ENCODE measurements at regions not wholly inside any gene's neighbourhood (a gene's known extent, or its start where the extent isn't known, plus 50 kb on each side); places are given as distances from the start of the nearest gene placed in this dataset.

DNA sequence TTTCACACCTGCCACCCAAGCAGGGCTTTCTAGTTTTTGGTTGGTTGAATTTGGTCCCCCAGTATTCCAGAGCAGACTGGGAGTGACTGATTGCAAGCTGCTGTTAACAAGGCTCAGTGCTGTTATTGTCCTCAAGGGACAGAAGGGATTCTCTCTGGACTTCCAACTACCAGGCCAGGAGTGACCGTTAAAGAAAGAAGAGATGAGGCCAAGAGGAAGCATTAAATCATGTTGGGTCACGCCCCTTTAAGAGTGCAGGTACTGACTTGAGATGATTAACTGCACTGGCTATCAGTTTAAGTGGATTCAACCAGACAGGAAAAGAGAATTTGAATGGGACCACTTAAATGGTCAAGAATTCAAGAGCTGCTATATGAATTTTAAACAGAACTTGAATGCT lies 220.8 kb upstream of the PCSK5 start:
- Histone ChIP-seq H3K27ac (ENCODE audit: low read depth in 2 of 2, low read length in 1 of 2) (no peak overlapping the region), H2AFZ (ENCODE audit: low read depth) (no peak overlapping the region), H3K9me3 (no peaks in the 10 kb centered on the region), H3K4me2 (no peak overlapping the region), H3K79me2 (ENCODE audit: insufficient read depth) (no peaks in the 10 kb centered on the region), H3K4me1 (ENCODE audit: control insufficient read depth in 1 of 2, insufficient read depth in 2 of 2, low read depth in 1 of 2, low read length in 1 of 2) (no peaks in the 10 kb centered on the region), H4K20me1 (ENCODE audit: insufficient read depth) (no peaks in the 10 kb centered on the region), H3K4me3 (ENCODE audit: low read depth in 2 of 2, low read length in 1 of 2) (no peak overlapping the region), H3K9me2 (no peaks in the 10 kb centered on the region), H3K36me3 (replicated peaks in 1 of 2; ENCODE audit: control insufficient read depth in 1 of 2, insufficient read depth in 2 of 2, low read length in 1 of 2) (no peaks in the 10 kb centered on the region), H3K27me3 (ENCODE audit: insufficient read depth) (no peaks in the 10 kb centered on the region), H3K9ac (no peak overlapping the region), H3F3A (replicated peaks; ENCODE audit: insufficient read depth) (no peaks in the 10 kb centered on the region)
- DNase-seq: no peak
- WGBS (ENCODE audit: low lambda C conversion rate): 11% methylated on average over 2 of the region's 2 CpGs
- ChIA-PET CTCF (no interaction called here), POLR2A (no interaction called here)
- TF ChIP-seq FOXJ3 (CRISPR knock-in tag; IDR thresholded peaks at IDR 0.05): no peak
- TF ChIP-seq, protein P1, sequence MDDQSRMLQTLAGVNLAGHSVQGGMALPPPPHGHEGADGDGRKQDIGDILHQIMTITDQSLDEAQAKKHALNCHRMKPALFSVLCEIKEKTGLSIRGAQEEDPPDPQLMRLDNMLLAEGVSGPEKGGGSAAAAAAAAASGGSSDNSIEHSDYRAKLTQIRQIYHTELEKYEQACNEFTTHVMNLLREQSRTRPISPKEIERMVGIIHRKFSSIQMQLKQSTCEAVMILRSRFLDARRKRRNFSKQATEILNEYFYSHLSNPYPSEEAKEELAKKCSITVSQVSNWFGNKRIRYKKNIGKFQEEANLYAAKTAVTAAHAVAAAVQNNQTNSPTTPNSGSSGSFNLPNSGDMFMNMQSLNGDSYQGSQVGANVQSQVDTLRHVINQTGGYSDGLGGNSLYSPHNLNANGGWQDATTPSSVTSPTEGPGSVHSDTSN (IDR thresholded peaks at IDR 0.05): no peak
- no peak for TF ChIP-seq SIN3A (IDR thresholded peaks at IDR 0.05; ENCODE audit: borderline replicate concordance, low read depth, low read length)
- TF ChIP-seq RAD21 (IDR thresholded peaks at IDR 0.05; ENCODE audit: low read length): no peak

DNA sequence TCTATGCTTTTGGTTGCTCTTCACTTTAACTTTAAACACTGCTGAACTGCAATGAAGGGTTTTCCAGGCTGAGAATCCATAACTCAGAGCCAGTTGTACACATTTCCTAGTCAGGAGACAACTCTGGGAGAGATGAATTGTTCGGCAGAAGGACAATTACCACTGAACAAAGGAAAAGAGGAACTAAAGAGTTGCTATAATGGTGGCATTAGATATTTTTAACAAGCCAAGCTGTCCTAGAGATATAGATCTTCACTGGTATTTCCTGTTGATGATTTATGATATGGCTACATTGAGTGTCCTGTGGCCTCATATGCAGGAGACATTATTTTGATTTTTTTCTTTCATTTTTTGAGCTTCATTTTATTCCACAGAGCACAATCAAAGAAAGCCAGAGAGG lies 219.1 kb upstream of the PCSK5 start:
- Histone ChIP-seq H3K4me3 (ENCODE audit: low read depth in 2 of 2, low read length in 1 of 2) (no peak overlapping the region), H3K9me2 (no peaks in the 10 kb centered on the region), H3K9me3 (peaks cover 4% of the 10 kb centered on the region; the same call in 1 of the 2 replicates), H3K9ac (no peak overlapping the region), H3K4me1 (ENCODE audit: control insufficient read depth in 1 of 2, insufficient read depth in 2 of 2, low read depth in 1 of 2, low read length in 1 of 2) (no peaks in the 10 kb centered on the region), H4K20me1 (ENCODE audit: insufficient read depth) (no peaks in the 10 kb centered on the region), H3K27ac (ENCODE audit: low read depth in 2 of 2, low read length in 1 of 2) (no peak overlapping the region), H3F3A (replicated peaks; ENCODE audit: insufficient read depth) (no peaks in the 10 kb centered on the region), H3K79me2 (ENCODE audit: insufficient read depth) (no peaks in the 10 kb centered on the region), H3K4me2 (no peak overlapping the region), H3K27me3 (ENCODE audit: insufficient read depth) (no peaks in the 10 kb centered on the region), H3K36me3 (replicated peaks in 1 of 2; ENCODE audit: control insufficient read depth in 1 of 2, insufficient read depth in 2 of 2, low read length in 1 of 2) (no peaks in the 10 kb centered on the region), H2AFZ (ENCODE audit: low read depth) (no peak overlapping the region)
- DNase-seq: no peak
- TF ChIP-seq RFX5 (IDR thresholded peaks at IDR 0.05; ENCODE audit: low read length) (no peak), RXRA (IDR thresholded peaks at IDR 0.05; ENCODE audit: borderline replicate concordance, low read depth) (no peak), ELF1 (IDR thresholded peaks at IDR 0.05) (no peak), RCOR1 (IDR thresholded peaks at IDR 0.05; ENCODE audit: low read length) (no peak)
- TF ChIP-seq, protein P2, sequence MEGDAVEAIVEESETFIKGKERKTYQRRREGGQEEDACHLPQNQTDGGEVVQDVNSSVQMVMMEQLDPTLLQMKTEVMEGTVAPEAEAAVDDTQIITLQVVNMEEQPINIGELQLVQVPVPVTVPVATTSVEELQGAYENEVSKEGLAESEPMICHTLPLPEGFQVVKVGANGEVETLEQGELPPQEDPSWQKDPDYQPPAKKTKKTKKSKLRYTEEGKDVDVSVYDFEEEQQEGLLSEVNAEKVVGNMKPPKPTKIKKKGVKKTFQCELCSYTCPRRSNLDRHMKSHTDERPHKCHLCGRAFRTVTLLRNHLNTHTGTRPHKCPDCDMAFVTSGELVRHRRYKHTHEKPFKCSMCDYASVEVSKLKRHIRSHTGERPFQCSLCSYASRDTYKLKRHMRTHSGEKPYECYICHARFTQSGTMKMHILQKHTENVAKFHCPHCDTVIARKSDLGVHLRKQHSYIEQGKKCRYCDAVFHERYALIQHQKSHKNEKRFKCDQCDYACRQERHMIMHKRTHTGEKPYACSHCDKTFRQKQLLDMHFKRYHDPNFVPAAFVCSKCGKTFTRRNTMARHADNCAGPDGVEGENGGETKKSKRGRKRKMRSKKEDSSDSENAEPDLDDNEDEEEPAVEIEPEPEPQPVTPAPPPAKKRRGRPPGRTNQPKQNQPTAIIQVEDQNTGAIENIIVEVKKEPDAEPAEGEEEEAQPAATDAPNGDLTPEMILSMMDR (IDR thresholded peaks at IDR 0.05): no peak
- TF ChIP-seq, protein P3, sequence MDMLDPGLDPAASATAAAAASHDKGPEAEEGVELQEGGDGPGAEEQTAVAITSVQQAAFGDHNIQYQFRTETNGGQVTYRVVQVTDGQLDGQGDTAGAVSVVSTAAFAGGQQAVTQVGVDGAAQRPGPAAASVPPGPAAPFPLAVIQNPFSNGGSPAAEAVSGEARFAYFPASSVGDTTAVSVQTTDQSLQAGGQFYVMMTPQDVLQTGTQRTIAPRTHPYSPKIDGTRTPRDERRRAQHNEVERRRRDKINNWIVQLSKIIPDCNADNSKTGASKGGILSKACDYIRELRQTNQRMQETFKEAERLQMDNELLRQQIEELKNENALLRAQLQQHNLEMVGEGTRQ (IDR thresholded peaks at IDR 0.05; ENCODE audit: borderline replicate concordance, low read depth, low read length): no peak
- WGBS (ENCODE audit: low lambda C conversion rate): 14% methylated on average over 1 of the region's 1 CpG
- ChIA-PET POLR2A (no interaction called here), CTCF (no interaction called here)
